OCI-LY1 (cell line): ENCODE measurements at regions not wholly inside any gene's neighbourhood (a gene's known extent, or its start where the extent isn't known, plus 50 kb on each side); places are given as distances from the start of the nearest gene placed in this dataset.

ENCODE experiments used
- CTCF ChIP-seq: fragments of 200-600 bp; sonication (generic), shearing (Covaris generic); IDR thresholded peaks from 2 replicates; pipeline ENCODE4 v1.5.1; 2017; ENCODE audit warnings: mild to moderate bottlenecking, antibody characterized with exemption, low read length, moderate library complexity, mixed read lengths
- EZH2 ChIP-seq: fragments of 200-600 bp; sonication (generic), shearing (Covaris generic); IDR thresholded peaks from 2 replicates; pipeline ENCODE4 v1.8.0; 2017; ENCODE audit warnings: borderline replicate concordance, mixed run types, mild to moderate bottlenecking, antibody characterized with exemption, low read length, moderate library complexity, mixed read lengths

- TF ChIP-seq CTCF (no peak), EZH2 (no peak)
Observed at GRCh38 chr5:174234388-174234787, 188.9 kb downstream of the NSG2 start.
